Endothelial cell of umbilical vein (primary cell): ENCODE measurements at regions not wholly inside any gene's neighbourhood (a gene's known extent, or its start where the extent isn't known, plus 50 kb on each side); places are given as distances from the start of the nearest gene placed in this dataset.

Source experiments
- BruUV-seq: library from RNA; stranded (reverse); fragments of 400-500 nt; replicated peaks from 2 replicates; lab custom pipeline; 2021; lab: Mats Ljungman, UMichigan
- CTCF ChIA-PET: fragments of 300-600, 350-600 bp; sonication (Branson Sonifier 250); formaldehyde crosslinking; loops from one replicate; lab custom pipeline; 2021; ENCODE audit warnings: antibody characterized with exemption, inconsistent platforms; lab: Charles Lee
- POLR2A ChIA-PET: fragments of 300-600, 350-600 bp; sonication (Branson Sonifier 250); formaldehyde crosslinking; loops from one replicate; lab custom pipeline; 2021; ENCODE audit warnings: antibody characterized with exemption, inconsistent platforms; lab: Charles Lee
- DNase-seq: peaks from one replicate; pipeline ENCODE4 v3.0.0-alpha.2; 2011; ENCODE audit warnings: low read depth, low spot score
- FAIRE-seq: peaks from 2 replicates; lab custom pipeline; 2011; peaks lifted over from hg19 to GRCh38; lab: Jason Lieb, UNC
- H2AFZ ChIP-seq: 2 replicates; pipeline ENCODE4 v1.6.0; 2012; ENCODE audit warnings: low read depth, low read length, control low read depth, inconsistent platforms
- H3K27ac ChIP-seq: 2 replicates; pipeline ENCODE4 v1.5.1; 2011; ENCODE audit warnings: low read depth, mild to moderate bottlenecking, control low read depth, low read length, moderate library complexity; ENCODE audit not compliant: insufficient read depth
- H3K27me3 ChIP-seq, 2 experiments: 2 replicates each; pipeline versions ENCODE4 v1.6.0 to v1.6.1; 2011; ENCODE audit warnings: low read length in 2 of 2, mixed read lengths in 1 of 2; ENCODE audit not compliant: control insufficient read depth in 2 of 2, insufficient read depth in 2 of 2
- H3K36me3 ChIP-seq, 2 experiments: 2 replicates in 1 of 2; 3 replicates in 1 of 2; pipeline ENCODE4 v1.5.1; 2011; ENCODE audit warnings: low read length in 2 of 2, mild to moderate bottlenecking in 1 of 2, moderate library complexity in 1 of 2; ENCODE audit not compliant: control insufficient read depth in 2 of 2, insufficient read depth in 2 of 2; ENCODE audit errors: extremely low read depth in 1 of 2
- H3K4me1 ChIP-seq: 3 replicates; pipeline ENCODE4 v1.5.1; 2011; ENCODE audit warnings: mild to moderate bottlenecking, low read length; ENCODE audit not compliant: control insufficient read depth, insufficient read depth; ENCODE audit errors: extremely low read depth
- H3K4me2 ChIP-seq: 2 replicates; pipeline ENCODE4 v1.6.1; 2011; ENCODE audit warnings: low read length, control low read depth, mixed read lengths; ENCODE audit not compliant: insufficient read depth
- H3K4me3 ChIP-seq, 3 experiments: fragments of 200-600 bp in 1 of 3; sonication (generic), shearing (Covaris generic) in 1 of 3; replicated peaks in 1 of 3; 2 replicates each; pipeline ENCODE4 v1.5.1; 2011 to 2016; ENCODE audit warnings: control low read depth in 3 of 3, low read length in 3 of 3, mild to moderate bottlenecking in 2 of 3, inconsistent platforms in 1 of 3, low read depth in 1 of 3, moderate library complexity in 1 of 3; ENCODE audit not compliant: insufficient read depth in 1 of 3
- H3K79me2 ChIP-seq: 2 replicates; pipeline ENCODE4 v1.6.0; 2012; ENCODE audit warnings: low read length, inconsistent platforms; ENCODE audit not compliant: control insufficient read depth, insufficient read depth
- H3K9ac ChIP-seq: replicated peaks from 2 replicates; pipeline ENCODE3; 2011; ENCODE audit warnings: low read length, control low read depth; ENCODE audit not compliant: insufficient read depth; ENCODE audit errors: extremely low read depth
- H3K9me1 ChIP-seq: replicated peaks from 3 replicates; pipeline ENCODE4 v1.6.0; 2011; ENCODE audit warnings: mild to moderate bottlenecking, low read length; ENCODE audit not compliant: control insufficient read depth, insufficient read depth; ENCODE audit errors: extremely low read depth
- H3K9me3 ChIP-seq: replicated peaks from 2 replicates; pipeline ENCODE4 v1.5.1; 2012; ENCODE audit warnings: low read length, inconsistent platforms; ENCODE audit not compliant: control insufficient read depth, insufficient read depth
- H4K20me1 ChIP-seq: replicated peaks from 2 replicates; pipeline ENCODE3; 2011; ENCODE audit warnings: mild to moderate bottlenecking, low read length; ENCODE audit not compliant: control insufficient read depth, insufficient read depth; ENCODE audit errors: extremely low read depth
- CTCF ChIP-seq, 2 donors: IDR thresholded peaks; 1 replicate in 1 of 2; 2 replicates in 1 of 2; pipeline ENCODE4 v1.5.1; 2011; ENCODE audit warnings: low read length in 2 of 2, mild to moderate bottlenecking in 2 of 2, moderate library complexity in 2 of 2, control low read depth in 1 of 2, inconsistent platforms in 1 of 2, low read depth in 1 of 2; ENCODE audit not compliant: insufficient read depth in 1 of 2; ENCODE audit errors: extremely low read depth in 1 of 2
- EZH2 ChIP-seq: IDR thresholded peaks from 2 replicates; pipeline ENCODE4 v1.6.1; 2012; ENCODE audit warnings: borderline replicate concordance, low read depth, mild to moderate bottlenecking, moderate library complexity, low read length, inconsistent platforms; ENCODE audit not compliant: severe bottlenecking
- FOS ChIP-seq: IDR thresholded peaks from 2 replicates; pipeline ENCODE4 v1.6.1; 2011; ENCODE audit warnings: mild to moderate bottlenecking, low read length, moderate library complexity, borderline replicate concordance; ENCODE audit not compliant: insufficient read depth
- GATA2 ChIP-seq: IDR thresholded peaks from 2 replicates; pipeline ENCODE4 v1.7.0; 2011; ENCODE audit warnings: low read depth, mild to moderate bottlenecking, moderate library complexity, mixed read lengths, low read length; ENCODE audit not compliant: insufficient read length, insufficient read depth
- JUN ChIP-seq: IDR thresholded peaks from 2 replicates; pipeline ENCODE4 v1.6.1; 2011; ENCODE audit warnings: borderline replicate concordance, low read depth; ENCODE audit not compliant: insufficient read length, insufficient read depth
- MAX ChIP-seq: IDR thresholded peaks from 2 replicates; pipeline ENCODE4 v1.6.1; 2011; ENCODE audit not compliant: insufficient read depth, insufficient read length
- MYC ChIP-seq: IDR thresholded peaks from one replicate; pipeline ENCODE4 v1.6.1; 2011; ENCODE audit warnings: mild to moderate bottlenecking, low read depth, low read length
- POLR2A ChIP-seq: IDR thresholded peaks from 2 replicates; pipeline ENCODE4 v1.6.1; 2012; ENCODE audit warnings: low read depth, mild to moderate bottlenecking, control low read depth, low read length
- POLR2AphosphoS5 ChIP-seq: IDR thresholded peaks from 2 replicates; pipeline ENCODE4 v1.6.1; 2012; ENCODE audit warnings: low read depth, mild to moderate bottlenecking, control low read depth, low read length, moderate library complexity; ENCODE audit not compliant: insufficient read depth
- dilution Hi-C: fragments of 300-500 bp; cut with MboI; formaldehyde crosslinking; loops from one replicate; pipeline ENCODE4 v1.15.0; 2019; ENCODE audit warnings: low sequenced_read_pairs; ENCODE audit not compliant: extremely low pct_ligation_motif_present
- intact Hi-C: fragments of 100-400 bp; cut with micrococcal nuclease; formaldehyde crosslinking; loops from one replicate; pipeline ENCODE4 v1.10.0; 2022

- Histone ChIP-seq H3K79me2 (no peaks in the 10 kb centered on the region), H3K4me1 (no peaks in the 10 kb centered on the region), H3K4me2 (no peak overlapping the region), H3K27me3 (no peaks in the 10 kb centered on the region), H3K9me1 (no peaks in the 10 kb centered on the region), H4K20me1 (no peaks in the 10 kb centered on the region), H3K36me3 (no peaks in the 10 kb centered on the region), H3K27ac (no peak overlapping the region), H2AFZ (no peak overlapping the region), H3K9ac (no peak overlapping the region), H3K9me3 (peaks cover 2% of the 10 kb centered on the region), H3K4me3 (no peak overlapping the region)
- CTCF ChIA-PET, result no interaction called here
- dilution Hi-C loops (no loop called here), intact Hi-C loops (no loop called here)
- POLR2A ChIA-PET, result no interaction called here
- FAIRE-seq, result no peak
- TF ChIP-seq MYC, result no peak
- TF ChIP-seq MAX, result no peak
- TF ChIP-seq GATA2, result no peak
- no peak for TF ChIP-seq CTCF (IDR thresholded peaks at IDR 0.05; ENCODE audit: extremely low read depth in 1 of 2, insufficient read depth in 1 of 2, low read depth in 1 of 2, low read length in 2 of 2)
- TF ChIP-seq FOS, result no peak
- no peak for TF ChIP-seq POLR2AphosphoS5
- no peak for TF ChIP-seq JUN
- no peak for TF ChIP-seq POLR2A
- TF ChIP-seq EZH2, result no peak
- no TSS peak for BruUV-seq
- DNase-seq, result no peak
Measured at GRCh38 chr3:118729546-118729945, 305.1 kb downstream of the IGSF11 start.
